Spleen (tissue), 11 donors: ENCODE measurements at regions not wholly inside any gene's neighbourhood (a gene's known extent, or its start where the extent isn't known, plus 50 kb on each side); places are given as distances from the start of the nearest gene placed in this dataset.

Experiments
- DNase-seq: peaks from one replicate; pipeline ENCODE4 v3.0.0-alpha.2; 2020
- H3K27ac ChIP-seq, 8 donors: fragments of 200-600 bp; sonication (generic) in 7 of 8; 1 replicate in 4 of 8; 2 replicates in 4 of 8; pipeline versions ENCODE4 v1.5.0 to v1.8.0; 2016 to 2021; ENCODE audit warnings: inconsistent platforms in 4 of 8, mild to moderate bottlenecking in 4 of 8, moderate library complexity in 1 of 8
- H3K27me3 ChIP-seq, 7 donors: fragments of 200-600 bp; sonication (generic) in 6 of 7; replicated peaks in 1 of 7; 1 replicate in 4 of 7; 2 replicates in 3 of 7; pipeline versions ENCODE4 v1.5.0 to v1.8.0; 2016 to 2021; ENCODE audit warnings: inconsistent platforms in 3 of 7, mild to moderate bottlenecking in 1 of 7
- H3K36me3 ChIP-seq, 6 donors: fragments of 200-600 bp; sonication (generic) in 5 of 6; 1 replicate in 4 of 6; 2 replicates in 2 of 6; pipeline versions ENCODE4 v1.5.0 to v1.8.0; 2016 to 2021; ENCODE audit warnings: inconsistent platforms in 2 of 6
- H3K4me1 ChIP-seq, 6 donors: fragments of 200-600 bp; sonication (generic) in 5 of 6; 1 replicate in 3 of 6; 2 replicates in 3 of 6; pipeline versions ENCODE4 v1.5.0 to v1.8.0; 2016 to 2021; ENCODE audit warnings: inconsistent platforms in 3 of 6
- H3K4me3 ChIP-seq, 8 donors: fragments of 200-600 bp; sonication (generic) in 7 of 8; 1 replicate in 4 of 8; 2 replicates in 4 of 8; pipeline versions ENCODE4 v1.5.0 to v1.8.0; 2016 to 2021; ENCODE audit warnings: inconsistent platforms in 4 of 8, mild to moderate bottlenecking in 4 of 8, moderate library complexity in 2 of 8
- H3K9me3 ChIP-seq, 8 donors: fragments of 200-600 bp; sonication (generic) in 7 of 8; 1 replicate in 4 of 8; 2 replicates in 4 of 8; pipeline versions ENCODE4 v1.5.0 to v1.8.0; 2016 to 2021; ENCODE audit warnings: inconsistent platforms in 4 of 8
- POLR2A ChIP-seq, 3 donors: fragments of 450-650 bp; IDR thresholded peaks; one replicate each; pipeline ENCODE4 v1.5.1; 2017; ENCODE audit warnings: antibody characterized with exemption in 3 of 3, mild to moderate bottlenecking in 1 of 3
- POLR2AphosphoS5 ChIP-seq, 3 donors: sonication (generic); formaldehyde crosslinking; IDR thresholded peaks; one replicate each; pipeline ENCODE4 v1.5.1; 2017; ENCODE audit warnings: antibody characterized with exemption in 3 of 3
- WGBS, 5 donors: extraction: QIAGEN DNeasy Blood & Tissue Kit in 3 of 5; methylation state at CpG; one replicate each; pipeline versions ENCODE4 v1.1.5 to v1.1.7; 2013 to 2018; 5-methylcytosine and 5-hydroxymethylcytosine counted together
- intact Hi-C: fragments of 100-400 bp; cut with DNase I; formaldehyde crosslinking; loops from one replicate; pipeline ENCODE4 v1.15.0; 2023; ENCODE audit warnings: low total_unique reads
- TF ChIP-seq, protein P1 (sequence below), 11 experiments: fragments of 200-600 bp in 7 of 11; fragments of 450-650 bp in 4 of 11; sonication (generic) in 4 of 11; IDR thresholded peaks in 8 of 11; conservative IDR thresholded peaks in 3 of 11; 1 replicate in 7 of 11; 2 replicates in 4 of 11; pipeline versions ENCODE4 v1.4.0 to v1.8.0; 2016 to 2021; ENCODE audit warnings: antibody characterized with exemption in 11 of 11, inconsistent platforms in 4 of 11, mild to moderate bottlenecking in 1 of 11
- donor health status: healthy with polysubstance abuse.
- donor health status: DM: no; HTN: no; CAD: no; lungs with moderate emphysema.
- donor health status: DM: no; HTN: no; CAD: no.
- donor health status: Bipolar disorder and iron deficiency.
- donor health status: healthy.
- donor health status: DM: no; HTN: no; CAD: no.
- donor health status: DM: yes; HTN: yes; CAD: no.

- WGBS, 5 donors = 77 to 81% (median 78%) methylated on average over 2 of the region's 2 CpGs
- intact Hi-C loops = no loop called here
- Histone ChIP-seq H3K4me3 (no peak overlapping the region), H3K27me3 (no peaks in the 10 kb centered on the region), H3K36me3 (no peaks in the 10 kb centered on the region), H3K9me3 (no peaks in the 10 kb centered on the region), H3K27ac (no peak overlapping the region), H3K4me1 (no peaks in the 10 kb centered on the region)
- no peak for DNase-seq
- TF ChIP-seq POLR2AphosphoS5 (IDR thresholded peaks at IDR 0.05) (no peak), POLR2A (IDR thresholded peaks at IDR 0.05) (no peak)
- TF ChIP-seq, protein P1, sequence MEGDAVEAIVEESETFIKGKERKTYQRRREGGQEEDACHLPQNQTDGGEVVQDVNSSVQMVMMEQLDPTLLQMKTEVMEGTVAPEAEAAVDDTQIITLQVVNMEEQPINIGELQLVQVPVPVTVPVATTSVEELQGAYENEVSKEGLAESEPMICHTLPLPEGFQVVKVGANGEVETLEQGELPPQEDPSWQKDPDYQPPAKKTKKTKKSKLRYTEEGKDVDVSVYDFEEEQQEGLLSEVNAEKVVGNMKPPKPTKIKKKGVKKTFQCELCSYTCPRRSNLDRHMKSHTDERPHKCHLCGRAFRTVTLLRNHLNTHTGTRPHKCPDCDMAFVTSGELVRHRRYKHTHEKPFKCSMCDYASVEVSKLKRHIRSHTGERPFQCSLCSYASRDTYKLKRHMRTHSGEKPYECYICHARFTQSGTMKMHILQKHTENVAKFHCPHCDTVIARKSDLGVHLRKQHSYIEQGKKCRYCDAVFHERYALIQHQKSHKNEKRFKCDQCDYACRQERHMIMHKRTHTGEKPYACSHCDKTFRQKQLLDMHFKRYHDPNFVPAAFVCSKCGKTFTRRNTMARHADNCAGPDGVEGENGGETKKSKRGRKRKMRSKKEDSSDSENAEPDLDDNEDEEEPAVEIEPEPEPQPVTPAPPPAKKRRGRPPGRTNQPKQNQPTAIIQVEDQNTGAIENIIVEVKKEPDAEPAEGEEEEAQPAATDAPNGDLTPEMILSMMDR (IDR thresholded peaks at IDR 0.05 in 8 of 11, conservative IDR thresholded peaks at IDR 0.05 in 3 of 11) = no peak
Measured at GRCh38 chr1:217010253-217010652, 287.0 kb upstream of the ESRRG start.

GRCh38 chr1:217009376-217009775, 286.1 kb upstream of the ESRRG start:
- no peak overlapping the region for H3K4me3 ChIP-seq
- H3K9me3 ChIP-seq = peaks cover 0 to 3% (median 0%) of the 10 kb centered on the region in 8 donors
- intact Hi-C loops = no loop called here
- DNase-seq = no peak
- no peak for TF ChIP-seq POLR2AphosphoS5 (IDR thresholded peaks at IDR 0.05)
- no peak for TF ChIP-seq POLR2A (IDR thresholded peaks at IDR 0.05)
- TF ChIP-seq, protein P1 (IDR thresholded peaks at IDR 0.05 in 8 of 11, conservative IDR thresholded peaks at IDR 0.05 in 3 of 11) = no peak
- H3K27me3 ChIP-seq = no peaks in the 10 kb centered on the region
- H3K27ac ChIP-seq = no peak overlapping the region
- WGBS, 5 donors = 61 to 94% (median 70%) methylated on average over 1 of the region's 1 CpG
- H3K36me3 ChIP-seq = no peaks in the 10 kb centered on the region
- H3K4me1 ChIP-seq = no peaks in the 10 kb centered on the region

- WGBS, 5 donors = 54 to 75% (median 63%) methylated on average over 4 of the region's 4 CpGs
- H3K27me3 ChIP-seq = no peaks in the 10 kb centered on the region
- H3K4me3 ChIP-seq = no peak overlapping the region
- no peaks in the 10 kb centered on the region for H3K36me3 ChIP-seq
- no peaks in the 10 kb centered on the region for H3K4me1 ChIP-seq
- no peak overlapping the region for H3K27ac ChIP-seq
- no peak for TF ChIP-seq POLR2A (IDR thresholded peaks at IDR 0.05)
- no peak for TF ChIP-seq POLR2AphosphoS5 (IDR thresholded peaks at IDR 0.05)
- TF ChIP-seq, protein P1 (IDR thresholded peaks at IDR 0.05 in 8 of 11, conservative IDR thresholded peaks at IDR 0.05 in 3 of 11) = no peak
- H3K9me3 ChIP-seq = peaks cover 0 to 7% (median 0%) of the 10 kb centered on the region in 8 donors
- intact Hi-C loops = no loop called here
- DNase-seq = no peak
Measured at GRCh38 chr1:217004776-217005436, 281.7 kb upstream of the ESRRG start.

DNA sequence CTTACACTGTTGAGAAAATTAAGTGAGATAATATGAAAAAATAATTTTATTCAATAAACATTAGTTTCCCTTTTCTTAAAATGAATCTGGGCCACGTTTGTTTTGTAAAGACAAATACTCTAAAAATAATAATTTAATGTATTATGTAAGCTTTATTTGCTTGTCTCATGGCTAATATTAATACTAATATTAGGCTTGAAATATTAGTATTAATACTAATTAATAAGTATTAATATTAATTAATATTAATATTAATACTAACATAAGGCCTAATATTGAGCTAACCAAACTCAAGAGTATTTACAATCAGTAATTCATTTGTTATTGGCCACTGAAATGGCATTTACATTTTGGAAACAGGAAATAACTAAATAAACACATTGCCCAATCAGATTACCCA, 280.1 kb upstream of the ESRRG start:
- H3K36me3 ChIP-seq = no peaks in the 10 kb centered on the region
- H3K27me3 ChIP-seq = no peaks in the 10 kb centered on the region
- WGBS, 5 donors = 75 to 94% (median 77%) methylated on average over 1 of the region's 1 CpG
- TF ChIP-seq, protein P1 (IDR thresholded peaks at IDR 0.05 in 8 of 11, conservative IDR thresholded peaks at IDR 0.05 in 3 of 11) = no peak
- H3K9me3 ChIP-seq = peaks cover 0 to 7% (median 0%) of the 10 kb centered on the region in 8 donors
- no peaks in the 10 kb centered on the region for H3K4me1 ChIP-seq
- H3K4me3 ChIP-seq = no peak overlapping the region
- no peak overlapping the region for H3K27ac ChIP-seq
- no peak for DNase-seq
- intact Hi-C loops = no loop called here
